ENCODE measurements at regions not wholly inside any gene's neighbourhood (a gene's known extent, or its start where the extent isn't known, plus 50 kb on each side); places are given as distances from the start of the nearest gene placed in this dataset.
A peak's percentile ranks its signal among the peaks of the same experiment; 100 is the strongest.

DNA sequence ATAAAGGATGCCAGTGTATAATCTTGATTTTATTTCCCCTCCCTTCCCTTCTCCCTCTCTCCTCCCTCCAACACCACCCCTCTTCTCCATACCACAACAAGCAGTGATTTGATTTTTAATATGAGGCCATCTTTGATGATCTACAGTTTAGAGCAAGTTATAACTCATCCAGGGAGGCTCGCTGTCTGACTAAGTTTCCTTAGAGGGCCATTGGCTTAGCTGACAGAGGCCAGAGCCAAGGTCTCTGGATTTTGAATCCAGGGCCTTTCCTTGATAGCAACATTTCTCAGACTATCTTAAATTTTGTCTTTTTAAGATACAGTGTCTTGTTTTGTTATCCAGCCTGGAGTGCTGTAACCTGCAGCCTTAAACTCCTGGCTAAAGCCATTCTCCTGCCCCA, 431.0 kb upstream of the USP24 start:
- no peak for TF ChIP-seq CTCF (IDR thresholded peaks at IDR 0.05; ENCODE audit: low read depth, low read length)

GRCh38 chr1:55645270-55645669, 430.1 kb upstream of the USP24 start:
- Histone ChIP-seq H3K9me3 (no peaks in the 10 kb centered on the region), H3K4me1 (no peaks in the 10 kb centered on the region; the same call in 1 of the 2 replicates), H3K27me3 (no peaks in the 10 kb centered on the region), H3K4me3 (ENCODE audit: low read depth, low read length) (no peak overlapping the region), H3K36me3 (no peaks in the 10 kb centered on the region)
- DNase-seq = no peak
- no peak for TF ChIP-seq CTCF (IDR thresholded peaks at IDR 0.05; ENCODE audit: low read depth, low read length)

More for the DNA sequence above, 431.0 kb upstream of the USP24 start:
- Histone ChIP-seq H3K27me3 (no peaks in the 10 kb centered on the region), H3K4me1 (no peaks in the 10 kb centered on the region), H3K9me3 (no peaks in the 10 kb centered on the region), H3K4me3 (ENCODE audit: low read depth, low read length) (no peak overlapping the region), H3K36me3 (no peaks in the 10 kb centered on the region)
- no peak for DNase-seq

DNA sequence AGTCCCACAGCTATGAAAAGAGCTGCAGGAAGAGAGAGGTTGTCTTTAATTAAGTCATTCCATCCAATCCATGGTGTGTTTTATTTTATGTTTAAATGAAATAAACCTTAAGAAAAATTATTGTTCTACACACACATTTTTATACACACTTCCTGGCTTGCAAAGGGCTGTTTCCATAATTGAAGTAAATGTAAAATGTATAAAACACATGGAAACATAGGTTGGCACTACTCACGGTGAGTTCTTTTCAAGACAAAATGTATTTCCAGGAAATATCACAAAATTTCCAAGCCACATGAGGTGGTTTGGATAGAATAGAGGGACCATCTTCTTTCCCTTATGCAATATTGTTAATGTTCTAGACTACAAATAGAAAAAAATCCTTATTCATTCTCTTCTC, 426.8 kb upstream of the USP24 start:
- no peak for DNase-seq
- H3K36me3 ChIP-seq = no peaks in the 10 kb centered on the region
- no peak for TF ChIP-seq CTCF (IDR thresholded peaks at IDR 0.05; ENCODE audit: low read depth, low read length)
- H3K27me3 ChIP-seq = no peaks in the 10 kb centered on the region
- H3K4me1 ChIP-seq = peaks cover 6% of the 10 kb centered on the region
- H3K4me3 ChIP-seq (ENCODE audit: low read depth, low read length) = no peak overlapping the region; the same call in 1 of the 2 replicates
- H3K9me3 ChIP-seq = no peaks in the 10 kb centered on the region

DNA sequence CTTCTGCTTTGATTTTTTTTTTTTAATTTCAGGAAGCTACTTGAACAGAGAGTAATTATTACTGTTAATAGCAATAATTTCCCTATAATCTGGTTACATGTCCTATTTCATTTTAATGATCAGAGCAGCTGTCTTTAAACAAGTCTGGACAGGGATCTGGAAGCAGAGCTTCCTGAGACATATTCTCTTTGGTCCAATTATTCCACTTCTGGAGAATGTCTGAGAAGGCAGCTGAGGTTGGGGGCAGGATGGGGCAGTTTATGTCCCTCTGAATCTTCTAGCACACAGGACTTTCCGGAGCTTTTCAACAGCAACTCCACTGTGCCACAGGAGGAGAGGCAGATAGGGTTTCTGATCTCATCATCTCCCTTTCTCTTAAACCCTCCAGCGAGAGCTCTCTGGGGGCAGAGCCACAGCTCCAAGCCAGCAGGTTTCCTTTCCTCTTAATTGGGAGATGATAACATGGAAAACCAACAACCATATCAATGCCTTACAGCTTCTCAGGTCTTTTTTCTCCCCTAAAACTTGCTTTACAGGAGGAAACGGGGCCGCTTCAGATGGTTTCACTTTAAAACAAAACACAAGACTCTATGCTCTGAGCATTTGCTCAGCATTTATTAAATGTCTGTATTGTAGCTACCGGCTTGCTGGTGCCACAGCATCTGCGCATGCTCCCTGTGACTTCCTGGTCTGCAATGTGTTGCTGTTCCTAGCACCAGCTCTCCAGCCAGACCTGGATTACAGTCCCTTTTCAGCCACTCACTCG, 425.7 kb upstream of the USP24 start:
- Histone ChIP-seq H3K27me3 (no peaks in the 10 kb centered on the region), H3K4me1 (peaks cover 6% of the 10 kb centered on the region), H3K36me3 (no peaks in the 10 kb centered on the region), H3K9me3 (no peaks in the 10 kb centered on the region), H3K4me3 (ENCODE audit: low read depth, low read length) (peak overlapping the region; percentile 46)
- DNase-seq = peak; percentile 68
- TF ChIP-seq CTCF (IDR thresholded peaks at IDR 0.05; ENCODE audit: low read depth, low read length) = no peak

- Histone ChIP-seq H3K27me3 (no peaks in the 10 kb centered on the region), H3K36me3 (no peaks in the 10 kb centered on the region), H3K4me3 (ENCODE audit: low read depth, low read length) (no peak overlapping the region), H3K9me3 (no peaks in the 10 kb centered on the region), H3K4me1 (peaks cover 6% of the 10 kb centered on the region)
- no peak for DNase-seq
- TF ChIP-seq CTCF (IDR thresholded peaks at IDR 0.05; ENCODE audit: low read depth, low read length) = no peak
These were observed 424.4 kb upstream of the USP24 start for GRCh38 chr1:55639526-55639925.

DNA sequence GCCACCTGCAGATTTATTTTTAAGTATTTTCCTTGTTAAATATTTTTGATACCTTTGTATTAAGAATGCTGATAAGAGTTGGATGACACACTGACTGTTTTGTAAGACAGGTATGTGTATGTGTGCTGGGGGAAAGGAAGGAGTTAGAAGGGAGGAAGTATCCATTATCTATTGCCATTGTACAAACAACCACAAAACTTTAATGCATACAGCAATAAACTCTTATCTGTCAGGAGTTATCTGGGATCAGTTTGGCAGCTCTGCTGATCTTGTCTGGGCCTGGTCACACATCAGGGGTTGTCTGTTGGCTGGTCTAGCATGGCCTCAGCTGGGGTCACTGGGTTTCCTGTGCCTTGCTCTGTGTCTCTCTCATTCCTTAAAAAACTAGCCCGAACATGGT, 423.9 kb upstream of the USP24 start:
- H3K36me3 ChIP-seq = no peaks in the 10 kb centered on the region
- H3K4me3 ChIP-seq (ENCODE audit: low read depth, low read length) = no peak overlapping the region
- no peak for TF ChIP-seq CTCF (IDR thresholded peaks at IDR 0.05; ENCODE audit: low read depth, low read length)
- no peak for DNase-seq
- no peaks in the 10 kb centered on the region for H3K9me3 ChIP-seq
- H3K27me3 ChIP-seq = no peaks in the 10 kb centered on the region
- peaks cover 6% of the 10 kb centered on the region for H3K4me1 ChIP-seq
